ENCODE measurements at regions not wholly inside any gene's neighbourhood (a gene's known extent, or its start where the extent isn't known, plus 50 kb on each side); places are given as distances from the start of the nearest gene placed in this dataset.
"Not testable (repeated sequence)": the region's sequence is repeated elsewhere in the genome, so short reads cannot be mapped to it uniquely, and the experiment has no call there.

- DNase-seq: no peak
Observed at GRCh38 chr6:115016593-115016992, 673.8 kb upstream of the HS3ST5 start.

GRCh38 chr6:115004982-115005381, 662.2 kb upstream of the HS3ST5 start:
- no peak for DNase-seq

- DNase-seq: no peak
Observed at GRCh38 chr6:115004204-115004603, 661.4 kb upstream of the HS3ST5 start.

GRCh38 chr6:115001731-115002350, 659.0 kb upstream of the HS3ST5 start:
- no peak for DNase-seq

- DNase-seq: no peak
Observed at GRCh38 chr6:115000736-115001135, 657.9 kb upstream of the HS3ST5 start.

GRCh38 chr6:114998492-114998891, 655.7 kb upstream of the HS3ST5 start:
- no peak for DNase-seq

- DNase-seq: no peak
Observed at GRCh38 chr6:114997813-114998292, 655.0 kb upstream of the HS3ST5 start.

GRCh38 chr6:114995526-114995925, 652.7 kb upstream of the HS3ST5 start:
- no peak for DNase-seq

GRCh38 chr6:114989279-114989964, 646.6 kb upstream of the HS3ST5 start:
- DNase-seq: no peak

- DNase-seq: no peak
Observed at GRCh38 chr6:114987281-114987680, 644.5 kb upstream of the HS3ST5 start.

GRCh38 chr6:114955363-114955762, 612.5 kb upstream of the HS3ST5 start:
- no peak for DNase-seq

GRCh38 chr6:114952229-114952628, 609.4 kb upstream of the HS3ST5 start:
- no peak for DNase-seq

GRCh38 chr6:114945392-114945791, 602.6 kb upstream of the HS3ST5 start:
- no peak for DNase-seq

- no peak for DNase-seq
Observed at GRCh38 chr6:114941078-114941477, 598.3 kb upstream of the HS3ST5 start.

GRCh38 chr6:114940181-114940580, 597.4 kb upstream of the HS3ST5 start:
- DNase-seq: no peak

- DNase-seq: no peak
Observed at GRCh38 chr6:114939630-114940029, 596.8 kb upstream of the HS3ST5 start.

- no peak for DNase-seq
Observed at GRCh38 chr6:114936080-114936479, 593.3 kb upstream of the HS3ST5 start.

- DNase-seq: no peak
Observed at GRCh38 chr6:114934079-114934478, 591.3 kb upstream of the HS3ST5 start.

GRCh38 chr6:114928731-114929130, 585.9 kb upstream of the HS3ST5 start:
- not testable (repeated sequence) for DNase-seq

- no peak for DNase-seq
Observed at GRCh38 chr6:114906096-114906495, 563.3 kb upstream of the HS3ST5 start.

GRCh38 chr6:114897536-114897935, 554.7 kb upstream of the HS3ST5 start:
- no peak for DNase-seq

GRCh38 chr6:114892211-114892610, 549.4 kb upstream of the HS3ST5 start:
- no peak for DNase-seq

- DNase-seq: no peak
Observed at GRCh38 chr6:114888241-114888640, 545.4 kb upstream of the HS3ST5 start.

GRCh38 chr6:114886670-114887436, 544.0 kb upstream of the HS3ST5 start:
- DNase-seq: no peak

All from NCI-H526 (cell line).